ENCODE measurements at regions not wholly inside any gene's neighbourhood (a gene's known extent, or its start where the extent isn't known, plus 50 kb on each side); places are given as distances from the start of the nearest gene placed in this dataset.
"Not testable (repeated sequence)": the region's sequence is repeated elsewhere in the genome, so short reads cannot be mapped to it uniquely, and the experiment has no call there.

DNA sequence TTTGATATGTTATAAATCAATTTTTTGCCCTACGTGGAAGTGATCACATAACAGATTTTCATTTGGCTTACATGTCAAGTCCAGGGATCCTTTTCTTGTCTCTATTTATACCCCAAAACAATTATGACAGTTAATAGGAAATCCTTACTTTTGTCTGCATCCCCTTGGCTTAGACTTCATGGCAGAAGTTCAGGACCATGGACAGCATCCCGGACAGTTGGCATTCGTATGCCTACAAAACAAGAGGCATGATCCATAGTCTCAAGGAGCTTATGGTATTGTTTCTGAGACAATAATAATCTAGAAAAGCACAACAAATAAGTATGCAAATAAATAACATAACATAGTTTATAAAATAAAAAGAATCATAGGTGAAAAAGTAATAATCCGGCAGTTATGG, 214.3 kb upstream of the GRIA1 start:
- H3K27ac ChIP-seq (ENCODE audit: control insufficient read depth, insufficient read depth, low read length) = no peak overlapping the region
- H4K20me1 ChIP-seq (ENCODE audit: control insufficient read depth, extremely low read depth, insufficient read depth, low read length) = no peaks in the 10 kb centered on the region
- no peaks in the 10 kb centered on the region for H3K36me3 ChIP-seq (ENCODE audit: control insufficient read depth in 2 of 2, extremely low read depth in 1 of 2, insufficient read depth in 2 of 2, low read length in 2 of 2)
- DNase-seq (ENCODE audit: low read depth, low spot score) (no peak), FAIRE-seq (peak; percentile 65)
- dilution Hi-C loops (cut with MboI; ENCODE audit: extremely low pct_ligation_motif_present, low sequenced_read_pairs) = no loop called here
- no peaks in the 10 kb centered on the region for H3K4me1 ChIP-seq (ENCODE audit: control insufficient read depth, extremely low read depth, insufficient read depth, low read length)
- H3K79me2 ChIP-seq (ENCODE audit: control insufficient read depth, insufficient read depth, low read length) = no peaks in the 10 kb centered on the region
- no peak overlapping the region for H2AFZ ChIP-seq (ENCODE audit: control insufficient read depth, low read length)
- H3K27me3 ChIP-seq (ENCODE audit: control insufficient read depth, extremely low read depth, insufficient read depth, low read length) = no peaks in the 10 kb centered on the region
- TF ChIP-seq EZH2 (IDR thresholded peaks at IDR 0.05; ENCODE audit: low read length) = no peak
- TF ChIP-seq, protein P1, sequence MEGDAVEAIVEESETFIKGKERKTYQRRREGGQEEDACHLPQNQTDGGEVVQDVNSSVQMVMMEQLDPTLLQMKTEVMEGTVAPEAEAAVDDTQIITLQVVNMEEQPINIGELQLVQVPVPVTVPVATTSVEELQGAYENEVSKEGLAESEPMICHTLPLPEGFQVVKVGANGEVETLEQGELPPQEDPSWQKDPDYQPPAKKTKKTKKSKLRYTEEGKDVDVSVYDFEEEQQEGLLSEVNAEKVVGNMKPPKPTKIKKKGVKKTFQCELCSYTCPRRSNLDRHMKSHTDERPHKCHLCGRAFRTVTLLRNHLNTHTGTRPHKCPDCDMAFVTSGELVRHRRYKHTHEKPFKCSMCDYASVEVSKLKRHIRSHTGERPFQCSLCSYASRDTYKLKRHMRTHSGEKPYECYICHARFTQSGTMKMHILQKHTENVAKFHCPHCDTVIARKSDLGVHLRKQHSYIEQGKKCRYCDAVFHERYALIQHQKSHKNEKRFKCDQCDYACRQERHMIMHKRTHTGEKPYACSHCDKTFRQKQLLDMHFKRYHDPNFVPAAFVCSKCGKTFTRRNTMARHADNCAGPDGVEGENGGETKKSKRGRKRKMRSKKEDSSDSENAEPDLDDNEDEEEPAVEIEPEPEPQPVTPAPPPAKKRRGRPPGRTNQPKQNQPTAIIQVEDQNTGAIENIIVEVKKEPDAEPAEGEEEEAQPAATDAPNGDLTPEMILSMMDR (optimal IDR thresholded peaks at IDR 0.05 in 1 of 3, IDR thresholded peaks at IDR 0.05 in 1 of 3, conservative IDR thresholded peaks at IDR 0.05 in 1 of 3; ENCODE audit: extremely low read depth in 1 of 3, insufficient read depth in 2 of 3, low read length in 3 of 3) = no peak
- H3K4me2 ChIP-seq (ENCODE audit: control insufficient read depth, extremely low read depth, insufficient read depth, low read depth, low read length) = no peak overlapping the region
- no peaks in the 10 kb centered on the region for H3K9me3 ChIP-seq (ENCODE audit: control insufficient read depth, low read depth, low read length)
- H3K9ac ChIP-seq (ENCODE audit: control insufficient read depth, extremely low read depth, insufficient read depth, low read length) = no peak overlapping the region
- no peak overlapping the region for H3K4me3 ChIP-seq (ENCODE audit: control insufficient read depth in 2 of 3, extremely low read depth in 1 of 3, insufficient read depth in 2 of 3, low read depth in 1 of 3, low read length in 3 of 3)
- no peaks in the 10 kb centered on the region for H3K9me1 ChIP-seq (ENCODE audit: control insufficient read depth, extremely low read depth, insufficient read depth, low read length)

DNA sequence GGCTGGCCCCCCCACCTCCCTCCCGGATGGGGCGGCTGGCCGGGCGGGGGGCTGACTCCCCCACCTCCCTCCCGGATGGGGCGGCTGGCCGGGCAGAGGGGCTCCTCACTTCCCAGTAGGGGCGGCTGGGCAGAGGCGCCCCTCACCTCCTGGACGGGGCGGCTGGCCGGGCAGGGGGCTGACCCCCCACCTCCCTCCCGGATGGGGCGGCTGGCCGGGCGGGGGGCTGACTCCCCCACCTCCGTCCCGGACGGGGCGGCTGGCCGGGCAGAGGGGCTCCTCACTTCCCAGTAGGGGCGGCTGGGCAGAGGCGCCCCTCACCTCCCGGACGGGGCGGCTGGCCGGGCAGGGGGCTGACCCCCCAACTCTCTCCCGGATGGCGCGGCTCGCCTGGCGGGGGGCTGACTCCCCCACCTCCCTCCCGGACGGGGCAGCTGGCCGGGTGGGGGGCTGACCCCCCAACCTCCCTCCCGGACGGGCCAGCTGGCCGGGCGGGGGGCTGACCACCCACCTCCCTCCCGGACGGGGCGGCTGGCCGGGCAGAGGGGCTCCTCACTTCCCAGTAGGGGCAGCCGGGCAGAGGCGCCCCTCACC, 194.1 kb upstream of the GRIA1 start:
- H3K4me1 ChIP-seq (ENCODE audit: control insufficient read depth, extremely low read depth, insufficient read depth, low read length); H3K27ac ChIP-seq (ENCODE audit: control insufficient read depth, insufficient read depth, low read length); H2AFZ ChIP-seq (ENCODE audit: control insufficient read depth, low read length); DNase-seq (ENCODE audit: low read depth, low spot score); H3K36me3 ChIP-seq (ENCODE audit: control insufficient read depth in 2 of 2, extremely low read depth in 1 of 2, insufficient read depth in 2 of 2, low read length in 2 of 2); H3K79me2 ChIP-seq (ENCODE audit: control insufficient read depth, insufficient read depth, low read length); H4K20me1 ChIP-seq (ENCODE audit: control insufficient read depth, extremely low read depth, insufficient read depth, low read length); H3K4me3 ChIP-seq (ENCODE audit: control insufficient read depth in 2 of 3, extremely low read depth in 1 of 3, insufficient read depth in 2 of 3, low read depth in 1 of 3, low read length in 3 of 3); H3K9me1 ChIP-seq (ENCODE audit: control insufficient read depth, extremely low read depth, insufficient read depth, low read length); H3K9ac ChIP-seq (ENCODE audit: control insufficient read depth, extremely low read depth, insufficient read depth, low read length); H3K27me3 ChIP-seq (ENCODE audit: control insufficient read depth, extremely low read depth, insufficient read depth, low read length); FAIRE-seq; H3K9me3 ChIP-seq (ENCODE audit: control insufficient read depth, low read depth, low read length); H3K4me2 ChIP-seq (ENCODE audit: control insufficient read depth, extremely low read depth, insufficient read depth, low read depth, low read length); dilution Hi-C loops (cut with MboI; ENCODE audit: extremely low pct_ligation_motif_present, low sequenced_read_pairs): not testable (repeated sequence)

DNA sequence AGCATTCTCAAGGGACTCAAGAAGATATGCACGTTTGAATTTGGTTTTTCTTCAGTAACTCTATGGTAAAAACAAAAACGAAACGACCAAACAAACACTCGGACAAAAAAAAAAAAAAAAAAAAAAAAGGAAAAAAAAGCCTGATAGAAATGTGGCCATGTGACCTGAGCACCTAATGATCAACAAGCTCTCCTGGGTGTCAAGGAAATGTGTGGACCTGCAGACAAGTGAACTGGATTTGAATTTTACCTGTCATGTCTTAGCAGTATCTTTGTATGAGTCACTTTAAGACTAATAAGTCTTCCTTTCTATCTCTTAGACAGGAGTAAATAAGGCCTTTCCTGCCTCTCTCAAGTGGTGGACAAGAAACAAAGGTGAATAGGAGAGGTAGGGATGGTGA, 190.6 kb upstream of the GRIA1 start:
- no peaks in the 10 kb centered on the region for H3K36me3 ChIP-seq (ENCODE audit: control insufficient read depth in 2 of 2, extremely low read depth in 1 of 2, insufficient read depth in 2 of 2, low read length in 2 of 2)
- no peaks in the 10 kb centered on the region for H4K20me1 ChIP-seq (ENCODE audit: control insufficient read depth, extremely low read depth, insufficient read depth, low read length)
- no peak for TF ChIP-seq EZH2 (IDR thresholded peaks at IDR 0.05; ENCODE audit: low read length)
- TF ChIP-seq, protein P1 (optimal IDR thresholded peaks at IDR 0.05 in 1 of 3, IDR thresholded peaks at IDR 0.05 in 1 of 3, conservative IDR thresholded peaks at IDR 0.05 in 1 of 3; ENCODE audit: extremely low read depth in 1 of 3, insufficient read depth in 2 of 3, low read length in 3 of 3) = no peak
- H2AFZ ChIP-seq (ENCODE audit: control insufficient read depth, low read length) = no peak overlapping the region
- H3K27me3 ChIP-seq (ENCODE audit: control insufficient read depth, extremely low read depth, insufficient read depth, low read length) = no peaks in the 10 kb centered on the region
- no peak overlapping the region for H3K9ac ChIP-seq (ENCODE audit: control insufficient read depth, extremely low read depth, insufficient read depth, low read length)
- DNase-seq (ENCODE audit: low read depth, low spot score) = no peak
- H3K79me2 ChIP-seq (ENCODE audit: control insufficient read depth, insufficient read depth, low read length) = no peaks in the 10 kb centered on the region
- no peaks in the 10 kb centered on the region for H3K4me1 ChIP-seq (ENCODE audit: control insufficient read depth, extremely low read depth, insufficient read depth, low read length)
- H3K4me3 ChIP-seq (ENCODE audit: control insufficient read depth in 2 of 3, extremely low read depth in 1 of 3, insufficient read depth in 2 of 3, low read depth in 1 of 3, low read length in 3 of 3) = no peak overlapping the region
- H3K9me3 ChIP-seq (ENCODE audit: control insufficient read depth, low read depth, low read length) = no peaks in the 10 kb centered on the region
- dilution Hi-C loops (cut with MboI; ENCODE audit: extremely low pct_ligation_motif_present, low sequenced_read_pairs) = no loop called here
- H3K9me1 ChIP-seq (ENCODE audit: control insufficient read depth, extremely low read depth, insufficient read depth, low read length) = no peaks in the 10 kb centered on the region
- no peak overlapping the region for H3K4me2 ChIP-seq (ENCODE audit: control insufficient read depth, extremely low read depth, insufficient read depth, low read depth, low read length)
- no peak overlapping the region for H3K27ac ChIP-seq (ENCODE audit: control insufficient read depth, insufficient read depth, low read length)
- no peak for FAIRE-seq
